ENCODE measurements at regions not wholly inside any gene's neighbourhood (a gene's known extent, or its start where the extent isn't known, plus 50 kb on each side); places are given as distances from the start of the nearest gene placed in this dataset.

DNA sequence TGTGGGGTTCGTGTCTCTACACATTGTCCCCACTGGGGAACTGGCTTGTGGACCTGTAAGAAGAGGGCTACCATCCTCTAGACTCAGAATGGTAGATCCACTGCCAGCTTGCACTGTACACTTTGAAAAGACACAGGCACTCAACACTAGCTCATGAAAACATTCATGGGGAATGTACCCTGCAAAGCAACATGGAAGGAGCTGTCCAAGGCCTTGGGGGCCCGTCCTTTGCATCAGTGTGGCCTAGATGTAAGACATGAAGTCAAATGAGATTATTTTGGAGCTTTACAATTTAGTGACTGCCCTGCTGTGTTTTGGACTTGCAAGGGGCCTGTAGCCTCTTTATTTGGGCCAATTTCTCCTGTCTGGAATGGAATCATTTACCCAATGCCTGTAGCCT is 399.0 kb upstream of the PCDH15 start:
- Histone ChIP-seq H3K4me3 (replicated peaks; ENCODE audit: insufficient read depth, low read length) (no peak overlapping the region), H3K27ac (replicated peaks) (no peak overlapping the region), H3K27me3 (ENCODE audit: insufficient read depth, poor library complexity, severe bottlenecking) (no peaks in the 10 kb centered on the region)
- TF ChIP-seq GABPA (IDR thresholded peaks at IDR 0.05; ENCODE audit: low read depth) = no peak
- no peak for TF ChIP-seq SPI1 (IDR thresholded peaks at IDR 0.05; ENCODE audit: borderline replicate concordance, low read depth)
- TF ChIP-seq, protein P1, sequence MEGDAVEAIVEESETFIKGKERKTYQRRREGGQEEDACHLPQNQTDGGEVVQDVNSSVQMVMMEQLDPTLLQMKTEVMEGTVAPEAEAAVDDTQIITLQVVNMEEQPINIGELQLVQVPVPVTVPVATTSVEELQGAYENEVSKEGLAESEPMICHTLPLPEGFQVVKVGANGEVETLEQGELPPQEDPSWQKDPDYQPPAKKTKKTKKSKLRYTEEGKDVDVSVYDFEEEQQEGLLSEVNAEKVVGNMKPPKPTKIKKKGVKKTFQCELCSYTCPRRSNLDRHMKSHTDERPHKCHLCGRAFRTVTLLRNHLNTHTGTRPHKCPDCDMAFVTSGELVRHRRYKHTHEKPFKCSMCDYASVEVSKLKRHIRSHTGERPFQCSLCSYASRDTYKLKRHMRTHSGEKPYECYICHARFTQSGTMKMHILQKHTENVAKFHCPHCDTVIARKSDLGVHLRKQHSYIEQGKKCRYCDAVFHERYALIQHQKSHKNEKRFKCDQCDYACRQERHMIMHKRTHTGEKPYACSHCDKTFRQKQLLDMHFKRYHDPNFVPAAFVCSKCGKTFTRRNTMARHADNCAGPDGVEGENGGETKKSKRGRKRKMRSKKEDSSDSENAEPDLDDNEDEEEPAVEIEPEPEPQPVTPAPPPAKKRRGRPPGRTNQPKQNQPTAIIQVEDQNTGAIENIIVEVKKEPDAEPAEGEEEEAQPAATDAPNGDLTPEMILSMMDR (IDR thresholded peaks at IDR 0.05; ENCODE audit: insufficient read depth, low read length) = no peak
- TF ChIP-seq, protein P2, sequence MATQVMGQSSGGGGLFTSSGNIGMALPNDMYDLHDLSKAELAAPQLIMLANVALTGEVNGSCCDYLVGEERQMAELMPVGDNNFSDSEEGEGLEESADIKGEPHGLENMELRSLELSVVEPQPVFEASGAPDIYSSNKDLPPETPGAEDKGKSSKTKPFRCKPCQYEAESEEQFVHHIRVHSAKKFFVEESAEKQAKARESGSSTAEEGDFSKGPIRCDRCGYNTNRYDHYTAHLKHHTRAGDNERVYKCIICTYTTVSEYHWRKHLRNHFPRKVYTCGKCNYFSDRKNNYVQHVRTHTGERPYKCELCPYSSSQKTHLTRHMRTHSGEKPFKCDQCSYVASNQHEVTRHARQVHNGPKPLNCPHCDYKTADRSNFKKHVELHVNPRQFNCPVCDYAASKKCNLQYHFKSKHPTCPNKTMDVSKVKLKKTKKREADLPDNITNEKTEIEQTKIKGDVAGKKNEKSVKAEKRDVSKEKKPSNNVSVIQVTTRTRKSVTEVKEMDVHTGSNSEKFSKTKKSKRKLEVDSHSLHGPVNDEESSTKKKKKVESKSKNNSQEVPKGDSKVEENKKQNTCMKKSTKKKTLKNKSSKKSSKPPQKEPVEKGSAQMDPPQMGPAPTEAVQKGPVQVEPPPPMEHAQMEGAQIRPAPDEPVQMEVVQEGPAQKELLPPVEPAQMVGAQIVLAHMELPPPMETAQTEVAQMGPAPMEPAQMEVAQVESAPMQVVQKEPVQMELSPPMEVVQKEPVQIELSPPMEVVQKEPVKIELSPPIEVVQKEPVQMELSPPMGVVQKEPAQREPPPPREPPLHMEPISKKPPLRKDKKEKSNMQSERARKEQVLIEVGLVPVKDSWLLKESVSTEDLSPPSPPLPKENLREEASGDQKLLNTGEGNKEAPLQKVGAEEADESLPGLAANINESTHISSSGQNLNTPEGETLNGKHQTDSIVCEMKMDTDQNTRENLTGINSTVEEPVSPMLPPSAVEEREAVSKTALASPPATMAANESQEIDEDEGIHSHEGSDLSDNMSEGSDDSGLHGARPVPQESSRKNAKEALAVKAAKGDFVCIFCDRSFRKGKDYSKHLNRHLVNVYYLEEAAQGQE (IDR thresholded peaks at IDR 0.05; ENCODE audit: insufficient replicate concordance, low read depth) = no peak
- no peak for TF ChIP-seq POLR2AphosphoS5 (IDR thresholded peaks at IDR 0.05; ENCODE audit: low read depth)
- no peak for DNase-seq (ENCODE audit: low read depth in 1 of 2, low spot score in 1 of 2)

DNA sequence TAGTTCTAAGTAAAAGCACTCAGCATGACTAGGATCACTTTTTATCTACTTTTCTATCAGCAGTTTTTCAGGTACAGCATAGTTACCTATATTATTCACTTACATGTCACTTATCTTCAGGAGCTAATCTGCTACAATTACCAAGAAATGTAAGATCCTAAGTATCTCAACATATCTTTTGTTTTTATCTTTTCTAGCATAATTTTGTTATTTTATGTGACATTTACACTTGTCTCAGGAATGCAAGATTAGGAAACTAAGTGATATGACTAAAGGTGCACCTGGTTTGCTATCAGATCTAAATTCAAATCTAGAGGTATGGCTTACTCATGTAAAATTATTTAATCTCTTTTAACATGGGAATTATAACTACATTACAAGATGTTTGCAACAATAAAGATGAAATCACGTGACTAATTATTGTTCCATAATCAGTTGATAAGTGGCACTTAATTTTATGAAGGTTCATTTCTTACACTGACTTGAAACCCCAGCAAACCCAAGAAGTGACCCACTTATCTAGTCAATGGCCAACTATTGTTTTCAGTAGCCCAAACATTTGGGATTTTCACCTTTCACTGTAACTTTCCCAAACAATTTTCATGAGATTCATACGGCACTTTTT is 390.3 kb upstream of the PCDH15 start:
- TF ChIP-seq POLR2AphosphoS5 (IDR thresholded peaks at IDR 0.05; ENCODE audit: low read depth) (no peak), SPI1 (IDR thresholded peaks at IDR 0.05; ENCODE audit: borderline replicate concordance, low read depth) (no peak), GABPA (IDR thresholded peaks at IDR 0.05; ENCODE audit: low read depth) (no peak)
- TF ChIP-seq, protein P1 (IDR thresholded peaks at IDR 0.05; ENCODE audit: insufficient read depth, low read length) = no peak
- TF ChIP-seq, protein P2 (IDR thresholded peaks at IDR 0.05; ENCODE audit: insufficient replicate concordance, low read depth) = no peak
- DNase-seq (ENCODE audit: low read depth in 1 of 2, low spot score in 1 of 2) = no peak
- Histone ChIP-seq H3K27me3 (ENCODE audit: insufficient read depth, poor library complexity, severe bottlenecking) (no peaks in the 10 kb centered on the region), H3K27ac (replicated peaks) (no peak overlapping the region), H3K4me3 (replicated peaks; ENCODE audit: insufficient read depth, low read length) (no peak overlapping the region)

DNA sequence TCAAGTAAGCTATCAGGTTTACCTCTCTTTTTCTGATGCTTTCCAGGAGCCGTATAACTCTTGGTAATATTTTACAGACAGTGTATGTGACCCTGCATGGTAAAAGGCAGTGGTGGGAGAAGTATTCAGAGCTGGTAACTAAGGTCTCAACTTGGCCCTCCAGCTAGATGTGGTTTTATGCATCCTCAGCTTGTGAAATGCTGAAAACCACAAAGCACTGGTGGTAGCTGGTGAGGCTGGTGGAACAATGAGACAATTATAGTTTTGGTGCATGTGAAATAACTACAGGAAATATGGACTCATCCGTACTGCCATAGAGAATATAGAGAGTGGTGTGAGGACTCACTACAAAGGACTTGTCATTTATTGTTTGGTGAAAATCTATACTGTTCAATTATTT is 383.0 kb upstream of the PCDH15 start:
- TF ChIP-seq, protein P1 (IDR thresholded peaks at IDR 0.05; ENCODE audit: insufficient read depth, low read length) = no peak
- TF ChIP-seq POLR2AphosphoS5 (IDR thresholded peaks at IDR 0.05; ENCODE audit: low read depth) (no peak), GABPA (IDR thresholded peaks at IDR 0.05; ENCODE audit: low read depth) (no peak), SPI1 (IDR thresholded peaks at IDR 0.05; ENCODE audit: borderline replicate concordance, low read depth) (no peak)
- TF ChIP-seq, protein P2 (IDR thresholded peaks at IDR 0.05; ENCODE audit: insufficient replicate concordance, low read depth) = no peak
- H3K27me3 ChIP-seq (ENCODE audit: insufficient read depth, poor library complexity, severe bottlenecking) = no peaks in the 10 kb centered on the region
- H3K4me3 ChIP-seq (replicated peaks; ENCODE audit: insufficient read depth, low read length) = no peak overlapping the region
- no peak overlapping the region for H3K27ac ChIP-seq (replicated peaks)
- DNase-seq (ENCODE audit: low read depth in 1 of 2, low spot score in 1 of 2) = peak in 1 of 2 experiments; percentile 5

All from HL-60 (cell line).